Posterior vena cava (tissue), 2 donors: ENCODE measurements at regions not wholly inside any gene's neighbourhood (a gene's known extent, or its start where the extent isn't known, plus 50 kb on each side); places are given as distances from the start of the nearest gene placed in this dataset.
"Not testable (repeated sequence)": the region's sequence is repeated elsewhere in the genome, so short reads cannot be mapped to it uniquely, and the experiment has no call there.

Experiments
- DNase-seq: peaks from one replicate; pipeline ENCODE4 v3.0.0-alpha.2; 2020; ENCODE audit warnings: low spot score
- intact Hi-C, 2 donors: fragments of 100-400 bp; cut with DNase I; formaldehyde crosslinking; loops; one replicate each; pipeline versions ENCODE4 v1.14.1 to v1.14.2; 2022 to 2023
- donor health status: DM: yes; HTN: yes; CAD: no.
- donor health status: DM: yes; HTN: yes; CAD: no.

DNA sequence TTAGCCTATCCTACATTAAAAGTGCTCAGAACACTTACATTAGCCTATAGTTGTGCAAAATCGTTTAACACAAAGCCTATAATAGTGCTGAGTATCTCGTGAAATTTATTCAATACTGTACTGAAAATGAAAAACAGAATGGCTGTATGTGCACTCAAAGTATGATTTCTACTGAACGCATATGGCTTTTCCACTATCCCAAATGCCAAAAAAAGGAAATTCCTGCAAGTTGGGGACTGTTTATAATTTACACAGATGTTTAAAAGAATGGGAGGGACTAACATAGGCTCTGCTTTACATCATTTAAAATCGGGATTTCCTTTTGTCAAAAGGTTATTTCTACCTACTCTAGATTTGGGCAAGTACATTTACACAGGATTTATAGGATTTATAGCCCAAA is 101.4 kb upstream of the PELI1 start:
- DNase-seq, result no peak
- intact Hi-C loops, result loop anchor here in 1 of 2 donors (2.0 kb wide), 1 partner anchor 53 kb away; no protein-coding TSS in a partner anchor

DNA sequence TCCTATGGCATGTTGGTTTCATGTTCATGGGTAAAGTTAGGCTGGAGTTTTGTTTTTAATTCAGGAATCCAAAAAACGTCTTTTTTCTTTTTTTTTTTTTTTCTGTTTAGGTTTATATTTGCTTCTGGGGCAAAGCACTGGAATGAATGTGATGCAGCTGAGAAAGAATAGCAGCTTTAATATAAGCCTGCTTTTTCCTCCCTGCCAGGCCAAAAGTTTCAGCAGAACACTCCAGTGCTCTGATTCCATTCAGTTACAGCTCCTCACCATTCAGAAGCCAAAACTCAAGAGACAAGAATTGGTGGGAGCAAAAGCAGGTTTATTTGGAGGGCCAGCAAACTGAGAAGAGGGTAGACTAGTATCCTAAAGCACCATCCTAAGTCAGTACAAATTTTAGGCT is 102.7 kb upstream of the PELI1 start:
- DNase-seq, result no peak
- intact Hi-C loops, result loop anchor here in 1 of 2 donors (2.0 kb wide), 1 partner anchor 52 kb away; no protein-coding TSS in a partner anchor

DNA sequence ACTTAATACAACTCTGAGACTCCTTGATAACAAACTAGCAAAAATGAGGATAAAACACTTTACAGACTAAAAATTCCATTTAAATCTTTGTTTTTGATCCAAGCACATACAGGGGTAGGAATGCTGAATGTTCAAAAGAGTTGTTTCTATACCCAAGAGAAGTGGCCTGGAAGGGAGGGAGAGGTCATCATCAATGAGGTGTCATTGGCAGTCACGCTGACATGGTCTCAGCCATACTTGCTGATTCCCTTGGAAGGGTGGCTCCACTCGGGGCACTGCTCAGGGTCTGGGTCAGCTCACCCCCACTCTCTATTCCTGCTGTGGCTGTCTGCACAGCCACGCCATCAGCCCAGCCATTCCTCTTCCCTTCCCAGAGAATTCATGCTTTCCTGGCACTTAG is 105.2 kb upstream of the PELI1 start:
- intact Hi-C loops, result no loop called here
- no peak for DNase-seq

DNA sequence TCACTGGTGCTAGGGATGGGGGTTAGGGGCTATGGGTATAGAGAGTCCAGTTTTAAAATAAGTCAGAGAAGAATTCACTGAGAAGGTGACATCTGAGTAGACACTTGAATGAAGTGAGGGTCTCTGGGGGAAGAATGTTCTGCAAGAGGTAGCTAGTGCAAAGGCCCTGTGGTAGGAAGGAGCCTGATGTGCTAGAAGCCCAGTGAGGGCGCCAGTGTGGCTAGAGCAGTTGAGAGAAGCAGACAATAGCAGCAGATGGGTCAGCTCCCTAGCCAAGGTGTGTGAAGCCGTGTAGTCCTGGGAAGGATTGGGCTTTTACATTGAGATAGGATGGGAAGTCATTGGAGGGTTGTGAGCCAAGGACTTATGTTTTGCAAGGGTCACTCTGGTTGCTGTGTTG is 105.8 kb upstream of the PELI1 start:
- no peak for DNase-seq
- intact Hi-C loops, result no loop called here

DNA sequence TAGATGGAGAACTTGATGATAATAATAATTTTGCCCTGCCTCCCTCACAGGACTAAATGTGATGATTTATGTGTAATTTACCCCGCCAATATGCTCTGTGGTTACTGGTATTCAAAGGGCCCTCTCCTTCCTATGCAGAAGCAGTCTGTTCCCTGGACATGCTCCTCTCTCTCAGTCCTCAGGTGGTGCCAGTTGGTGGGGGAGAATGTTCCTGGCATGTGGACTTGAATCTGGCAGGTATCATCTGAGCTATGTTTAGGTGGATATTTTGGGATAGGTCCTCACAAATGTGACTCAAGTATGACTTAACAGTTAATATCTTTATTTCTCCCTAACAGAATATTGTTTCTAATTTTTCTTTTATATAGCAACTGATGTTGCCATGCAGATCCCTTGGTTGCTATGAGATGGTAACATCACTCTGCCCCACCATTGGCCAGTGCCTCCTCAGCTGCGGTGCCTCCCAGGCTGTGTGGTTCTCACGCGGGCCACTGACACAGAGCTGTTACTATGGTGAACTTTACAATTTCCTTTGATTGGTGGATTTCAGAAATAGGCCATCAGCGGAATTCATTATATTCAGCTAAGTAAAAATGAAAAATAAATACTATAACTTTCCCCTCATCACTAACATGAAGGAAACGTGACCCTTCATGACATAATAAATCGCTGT is 106.7 kb upstream of the PELI1 start:
- DNase-seq, result no peak
- intact Hi-C loops, result no loop called here

DNA sequence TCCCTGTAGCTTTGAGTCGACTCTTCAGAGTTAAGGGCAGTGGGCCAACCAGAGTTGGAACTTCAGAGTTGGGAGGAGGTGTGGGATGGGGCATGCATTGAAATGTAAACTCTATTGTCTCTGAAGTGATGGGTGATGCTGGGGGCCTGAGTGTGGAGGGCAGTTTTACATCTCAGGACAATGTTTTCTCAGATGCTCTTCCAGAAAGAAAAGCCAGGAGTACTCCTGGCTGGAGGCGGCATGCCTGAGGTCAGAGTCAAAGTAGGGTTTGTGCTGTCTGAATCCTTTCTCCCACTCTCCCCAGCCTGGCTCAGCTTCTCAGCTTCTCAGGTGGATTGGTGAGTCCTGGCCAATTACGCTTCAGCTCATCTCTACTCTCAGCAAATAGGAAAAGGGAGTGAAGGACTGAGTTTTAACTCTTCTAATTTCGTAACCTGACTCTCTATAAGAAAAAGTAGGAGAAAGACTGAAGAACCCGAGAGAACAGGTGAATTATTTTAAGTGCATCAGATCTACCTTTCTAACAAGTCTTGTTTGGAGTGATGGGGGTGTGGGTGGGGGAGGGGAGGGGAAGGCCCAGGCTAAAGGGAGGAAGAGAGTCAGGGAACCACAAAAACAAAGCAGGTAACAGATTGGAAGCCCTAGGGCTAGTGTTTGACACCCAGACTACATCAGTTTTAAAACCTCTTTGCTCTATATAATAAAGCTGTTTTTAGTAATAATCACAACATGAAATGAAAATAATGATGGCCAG is 107.5 kb upstream of the PELI1 start:
- intact Hi-C loops, result no loop called here

DNA sequence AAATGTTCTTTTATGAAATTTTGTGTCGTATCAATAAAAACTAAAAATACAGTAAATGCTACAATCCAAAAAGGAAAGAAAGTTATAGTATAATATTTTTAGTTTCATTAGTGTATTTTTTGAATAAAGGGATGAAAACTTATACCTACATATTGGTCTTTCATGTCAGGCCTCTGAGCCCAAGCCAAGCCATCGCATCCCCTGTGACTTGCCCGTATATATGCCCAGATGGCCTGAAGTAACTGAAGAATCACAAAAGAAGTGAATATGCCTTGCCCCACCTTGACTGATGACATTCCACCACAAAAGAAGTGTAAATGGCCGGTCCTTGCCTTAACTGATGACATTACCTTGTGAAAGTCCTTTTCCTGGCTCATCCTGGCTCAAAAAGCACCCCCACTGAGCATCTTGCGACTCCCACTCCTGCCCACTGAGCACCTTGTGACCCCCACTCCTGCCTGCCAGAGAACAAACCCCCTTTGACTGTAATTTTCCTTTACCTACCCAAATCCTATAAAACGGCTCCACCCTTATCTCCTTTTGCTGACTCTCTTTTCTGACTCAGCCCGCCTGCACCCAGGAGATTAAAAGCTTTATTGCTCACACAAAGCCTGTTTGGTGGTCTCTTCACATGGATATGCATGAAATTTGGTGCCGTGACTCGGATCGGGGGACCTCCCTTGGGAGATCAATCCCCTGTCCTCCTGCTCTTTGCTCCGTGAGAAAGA is 108.2 kb upstream of the PELI1 start:
- intact Hi-C loops, result not testable (repeated sequence)

More for the DNA sequence above, 107.5 kb upstream of the PELI1 start:
- DNase-seq, result no peak

DNA sequence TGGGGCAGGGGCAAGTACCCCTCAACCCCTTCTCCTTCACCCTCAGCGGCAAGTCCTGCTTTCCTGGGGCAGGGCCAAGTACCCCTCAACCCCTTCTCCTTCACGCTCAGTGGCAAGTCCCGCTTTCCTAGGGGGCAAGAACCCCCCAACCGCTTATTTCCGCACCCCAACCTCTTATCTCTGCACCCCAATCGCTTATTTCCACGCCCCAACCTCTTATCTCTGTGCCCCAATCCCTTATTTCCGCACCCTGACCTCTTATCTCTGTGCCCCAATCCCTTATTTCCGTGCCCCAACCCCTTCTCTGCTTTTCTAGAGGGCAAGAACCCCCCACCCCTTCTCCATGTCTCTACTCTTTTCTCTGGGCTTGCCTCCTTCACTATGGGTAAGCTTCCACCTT is 109.2 kb upstream of the PELI1 start:
- intact Hi-C loops, DNase-seq: not testable (repeated sequence)

More for the DNA sequence above, 108.2 kb upstream of the PELI1 start:
- DNase-seq, result not testable (repeated sequence)

DNA sequence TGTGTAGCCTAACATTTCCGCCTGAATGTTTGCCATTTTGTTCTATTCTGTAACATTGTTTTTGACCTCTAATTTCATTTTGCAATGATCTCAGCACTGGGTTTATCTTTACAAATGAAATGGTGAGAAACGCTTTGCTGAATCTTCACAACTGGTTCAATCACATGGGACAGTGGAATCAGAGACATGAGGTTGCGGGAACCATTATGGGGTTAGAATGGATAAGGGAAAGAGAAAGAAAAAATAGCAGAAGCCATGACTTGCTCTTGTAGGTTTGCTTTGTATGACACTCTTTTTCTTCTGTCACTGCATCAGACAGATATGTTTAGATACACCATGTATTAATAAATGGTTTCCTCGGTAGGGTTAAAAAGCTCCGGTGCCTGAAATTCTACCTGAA is 114.3 kb upstream of the PELI1 start:
- intact Hi-C loops, result no loop called here
- DNase-seq, result no peak

DNA sequence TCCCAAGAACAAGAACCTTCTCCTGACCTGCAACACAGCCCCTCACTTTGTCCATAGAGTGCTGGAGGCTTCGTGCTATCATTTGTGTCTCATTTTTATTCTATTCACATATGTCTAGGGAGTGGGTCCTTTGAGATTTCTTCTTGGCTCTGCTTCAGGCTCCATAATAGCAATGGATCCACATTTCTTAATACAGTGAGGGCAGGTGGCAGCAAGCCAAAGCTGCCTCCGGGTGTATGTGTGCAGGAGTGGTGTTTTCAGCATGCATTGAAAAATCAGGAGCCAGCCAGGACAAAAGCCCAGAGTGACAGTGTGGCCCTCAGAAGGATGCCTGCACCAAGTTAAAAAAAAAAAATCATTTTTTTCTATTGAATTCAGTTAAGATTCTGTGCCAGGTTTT is 115.1 kb upstream of the PELI1 start:
- intact Hi-C loops, result no loop called here
- DNase-seq, result no peak

DNA sequence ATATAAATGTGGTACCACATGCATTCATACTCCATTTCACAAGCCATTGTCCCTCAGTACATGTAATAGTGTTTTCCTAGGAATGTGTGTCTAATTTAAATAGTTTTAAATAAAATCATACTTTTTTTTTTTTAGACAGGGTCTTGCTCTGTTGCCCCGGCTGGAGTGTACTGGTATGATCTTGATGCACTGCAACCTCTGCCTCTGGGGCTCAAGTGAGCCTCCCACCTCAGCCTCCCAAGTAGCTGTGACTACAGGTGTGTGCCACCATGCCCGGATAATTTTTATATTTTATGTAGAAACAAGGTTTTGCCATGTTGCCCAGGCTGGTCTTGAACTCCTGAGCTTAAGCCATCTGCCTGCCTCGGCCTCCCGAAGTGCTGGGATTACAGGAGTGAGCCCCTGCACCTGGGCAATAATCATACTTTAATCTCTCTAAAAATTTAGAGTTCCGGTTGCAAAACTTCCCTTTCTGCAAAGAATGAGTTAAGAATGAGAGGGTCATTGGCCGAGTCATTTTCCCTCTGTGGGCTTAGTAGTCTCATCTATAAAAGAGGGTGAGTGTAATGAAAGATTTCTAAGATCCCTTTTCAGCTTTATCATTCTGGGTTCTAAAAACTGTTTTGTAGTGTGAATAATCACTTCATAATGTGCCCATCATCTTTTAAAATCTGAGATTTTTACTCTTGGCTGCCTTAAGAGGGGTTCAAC is 116.0 kb upstream of the PELI1 start:
- DNase-seq, result no peak
- intact Hi-C loops, result no loop called here

DNA sequence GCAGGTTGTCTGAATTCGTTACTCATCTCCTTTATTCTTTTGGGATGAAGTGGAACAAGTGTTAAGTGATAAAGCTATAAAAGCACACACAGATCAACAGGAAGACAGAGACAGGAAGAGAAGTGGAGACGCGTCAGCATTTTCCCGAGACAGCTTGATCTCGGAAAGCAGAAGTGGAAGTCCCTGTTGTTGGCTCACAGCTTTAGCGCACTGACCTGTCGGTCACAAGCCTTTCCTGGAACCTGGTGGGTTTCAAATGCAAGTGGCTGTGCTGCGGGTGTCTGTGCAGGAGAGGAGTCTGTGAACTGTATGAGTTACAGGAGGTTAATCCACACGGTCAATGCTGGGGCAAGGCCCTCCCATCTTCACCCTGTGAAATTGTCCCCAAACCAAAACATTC is 116.6 kb upstream of the PELI1 start:
- DNase-seq, result no peak
- intact Hi-C loops, result no loop called here

DNA sequence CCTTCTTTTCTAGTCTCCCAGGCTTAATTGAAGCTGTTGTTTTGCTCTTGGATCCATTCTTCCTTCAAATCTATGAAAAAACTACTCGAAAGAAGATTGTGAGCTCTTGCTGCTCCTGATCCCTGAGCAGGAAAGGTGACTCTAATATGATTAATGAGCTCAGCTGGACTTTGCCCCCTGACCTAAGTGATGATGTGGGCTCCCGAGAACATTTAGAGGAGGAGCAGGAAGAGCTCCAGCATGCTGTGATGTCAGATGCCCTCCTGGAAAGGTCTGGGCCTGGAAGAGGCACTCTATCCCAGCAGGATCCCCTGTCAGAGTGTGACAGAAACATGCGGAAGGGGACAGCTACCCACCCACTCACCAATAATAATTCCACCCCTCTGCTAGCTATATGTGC is 117.9 kb upstream of the PELI1 start:
- DNase-seq, result no peak
- intact Hi-C loops, result no loop called here

DNA sequence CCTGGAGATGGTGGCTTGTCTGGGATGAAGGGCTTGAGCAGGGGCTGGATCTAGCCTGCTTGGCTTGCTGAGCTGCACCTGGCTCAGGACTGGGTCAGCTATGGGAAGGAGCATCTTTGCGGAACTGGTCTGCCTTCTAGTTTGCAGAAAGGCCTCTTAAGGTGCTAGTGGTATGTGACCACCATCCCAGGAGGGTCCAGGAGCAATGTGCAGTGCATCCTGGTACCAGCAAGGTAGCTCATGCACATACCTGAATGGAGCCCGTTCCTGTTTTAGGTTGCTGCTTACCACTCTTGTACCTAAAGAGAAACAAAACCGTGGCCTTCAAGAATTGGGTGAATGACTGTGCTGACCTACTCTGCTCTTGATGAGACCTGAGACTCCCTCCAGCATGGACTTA is 118.6 kb upstream of the PELI1 start:
- intact Hi-C loops, result no loop called here
- no peak for DNase-seq

DNA sequence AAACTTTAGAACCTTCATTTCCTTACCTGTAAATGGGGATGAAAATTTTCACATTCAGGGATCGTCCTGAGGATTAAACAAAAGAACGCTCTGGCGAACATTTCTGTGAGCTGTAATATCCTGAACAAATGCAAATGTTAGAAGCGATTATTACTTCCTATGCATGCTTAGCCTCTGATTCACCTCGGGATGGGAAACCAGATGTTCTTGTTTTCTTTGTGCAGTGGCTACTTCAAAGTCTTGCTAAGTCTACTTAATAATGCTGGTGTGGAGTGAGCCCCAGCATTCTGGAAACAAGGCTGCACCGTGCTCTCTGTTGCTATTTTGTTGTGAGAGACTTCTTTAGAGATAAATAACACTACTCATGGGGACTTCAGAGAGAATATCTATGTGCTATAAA is 119.1 kb upstream of the PELI1 start:
- no peak for DNase-seq
- intact Hi-C loops, result no loop called here

DNA sequence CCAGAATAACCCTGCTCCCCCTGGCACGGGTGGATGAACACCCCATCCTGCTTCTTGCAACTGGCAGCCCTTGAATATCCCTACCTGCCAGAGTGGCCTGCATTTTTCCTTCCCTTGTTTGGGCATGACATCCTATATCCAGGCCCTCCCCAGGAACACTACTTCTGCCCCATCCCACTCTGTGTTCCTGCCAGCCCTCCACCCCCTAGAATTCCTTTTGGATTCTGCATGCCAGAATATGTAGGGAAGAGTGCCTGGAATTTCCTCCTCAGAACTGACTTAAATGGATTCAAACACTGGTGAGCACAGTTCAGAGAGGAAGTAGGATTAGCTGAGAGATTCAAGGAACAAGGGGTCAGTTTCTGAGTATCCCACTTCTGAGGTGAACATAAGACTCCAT is 123.5 kb upstream of the PELI1 start:
- DNase-seq, result no peak
- intact Hi-C loops, result no loop called here

DNA sequence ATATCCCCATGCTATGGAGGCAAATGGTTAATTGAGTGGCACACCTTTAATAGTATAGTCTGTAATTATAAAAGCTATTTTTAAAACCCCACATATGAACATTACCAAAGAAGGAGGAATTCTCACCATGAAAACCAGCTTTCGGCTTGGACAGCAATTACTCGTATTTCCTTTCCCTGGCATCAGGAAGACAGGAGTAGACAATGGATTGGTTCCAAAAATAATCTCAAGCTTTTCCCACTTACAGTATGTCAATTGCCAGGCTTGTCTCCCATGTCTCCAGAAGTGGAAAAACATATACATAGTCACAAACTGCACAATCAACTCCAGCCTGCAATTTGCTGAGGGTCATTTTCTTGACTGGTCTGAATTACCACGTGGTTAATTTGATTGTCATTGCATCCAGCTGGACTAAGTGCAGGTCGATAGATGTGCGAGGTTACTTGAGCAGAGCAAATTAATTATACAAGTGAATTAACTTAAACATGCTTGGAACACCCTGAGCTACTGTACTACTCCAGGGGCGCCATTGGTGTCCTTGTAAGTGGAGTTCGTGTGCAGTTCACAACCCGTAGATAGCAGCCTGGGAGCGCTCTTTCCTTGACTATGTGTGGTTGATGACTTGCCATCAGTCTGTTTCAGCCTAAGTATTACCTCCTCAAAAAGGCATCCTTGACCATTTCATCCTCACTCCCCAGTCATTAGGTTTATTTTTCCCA is 124.3 kb upstream of the PELI1 start:
- no peak for DNase-seq
- intact Hi-C loops, result no loop called here

DNA sequence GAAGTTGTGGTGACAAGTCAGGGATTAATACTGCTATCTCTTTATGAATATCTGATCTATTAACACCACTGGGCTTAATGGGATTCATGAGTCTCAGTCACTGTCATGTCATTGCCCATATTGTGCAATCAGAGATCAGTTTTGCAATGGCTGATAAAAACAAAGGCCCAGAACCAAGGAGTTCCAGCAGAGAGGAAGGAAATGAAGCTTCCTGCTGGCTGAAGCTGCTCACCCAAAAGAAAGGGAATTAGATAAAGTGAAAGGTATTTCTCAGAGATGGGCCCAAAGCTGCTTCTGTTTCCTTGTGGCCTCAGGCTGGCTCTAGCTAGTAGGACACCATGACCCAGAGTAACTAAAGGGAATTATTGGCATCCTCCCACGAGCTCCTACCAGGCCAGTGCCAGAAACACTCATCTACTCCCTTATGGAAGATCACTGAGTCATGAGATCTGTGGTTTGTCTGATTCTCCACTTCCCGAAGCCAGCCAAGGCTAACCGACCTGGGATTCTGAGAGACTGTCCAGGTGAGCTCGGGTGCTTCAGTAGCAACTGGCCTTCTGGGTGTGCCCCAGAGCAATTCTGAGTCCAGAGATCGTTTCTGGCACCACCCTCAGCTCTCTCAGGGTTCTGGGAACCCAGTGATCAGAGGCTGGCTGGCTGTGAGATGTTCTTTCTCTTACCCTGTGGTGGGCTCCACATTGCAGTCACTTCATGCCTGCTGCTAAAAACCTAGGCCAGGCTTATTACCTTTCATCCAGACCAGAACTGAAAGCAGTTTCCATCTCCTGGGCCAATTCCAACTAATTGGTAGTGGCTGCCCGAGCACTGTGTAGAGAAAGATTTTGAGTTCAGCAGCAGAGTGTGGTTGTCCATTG is 129.5 kb upstream of the PELI1 start:
- no peak for DNase-seq
- intact Hi-C loops, result no loop called here
